ENCODE measurements at regions not wholly inside any gene's neighbourhood (a gene's known extent, or its start where the extent isn't known, plus 50 kb on each side); places are given as distances from the start of the nearest gene placed in this dataset.
"Not testable (repeated sequence)": the region's sequence is repeated elsewhere in the genome, so short reads cannot be mapped to it uniquely, and the experiment has no call there.

GRCh38 chr7:146057958-146058357 is 58.6 kb upstream of the CNTNAP2 start:
- no peak for DNase-seq

GRCh38 chr7:146054909-146055308 is 61.7 kb upstream of the CNTNAP2 start:
- no peak for DNase-seq

GRCh38 chr7:146053492-146053891 is 63.1 kb upstream of the CNTNAP2 start:
- DNase-seq, result no peak

GRCh38 chr7:146043310-146043709 is 73.3 kb upstream of the CNTNAP2 start:
- not testable (repeated sequence) for DNase-seq

- DNase-seq, result no peak
Measured at GRCh38 chr7:146028251-146028750, 88.3 kb upstream of the CNTNAP2 start.

- DNase-seq, result no peak
Measured at GRCh38 chr7:146027243-146027642, 89.4 kb upstream of the CNTNAP2 start.

GRCh38 chr7:146022776-146023175 is 93.8 kb upstream of the CNTNAP2 start:
- no peak for DNase-seq

GRCh38 chr7:146019041-146020004 is 97.3 kb upstream of the CNTNAP2 start:
- not testable (repeated sequence) for DNase-seq

- not testable (repeated sequence) for DNase-seq
Measured at GRCh38 chr7:146017366-146017765, 99.2 kb upstream of the CNTNAP2 start.

- DNase-seq, result not testable (repeated sequence)
Measured at GRCh38 chr7:146014154-146014553, 102.4 kb upstream of the CNTNAP2 start.

- DNase-seq, result no peak
Measured at GRCh38 chr7:146008293-146008692, 108.3 kb upstream of the CNTNAP2 start.

- no peak for DNase-seq
Measured at GRCh38 chr7:146004805-146005204, 111.8 kb upstream of the CNTNAP2 start.

- DNase-seq, result no peak
Measured at GRCh38 chr7:146002431-146003078, 114.0 kb upstream of the CNTNAP2 start.

GRCh38 chr7:146002008-146002407 is 114.6 kb upstream of the CNTNAP2 start:
- no peak for DNase-seq

- no peak for DNase-seq
Measured at GRCh38 chr7:146000882-146001281, 115.7 kb upstream of the CNTNAP2 start.

- DNase-seq, result no peak
Measured at GRCh38 chr7:145989469-145989868, 127.1 kb upstream of the CNTNAP2 start.

GRCh38 chr7:145986248-145986874 is 130.2 kb upstream of the CNTNAP2 start:
- no peak for DNase-seq

GRCh38 chr7:145978769-145979168 is 137.8 kb upstream of the CNTNAP2 start:
- DNase-seq, result peak; percentile 67

GRCh38 chr7:145959981-145960380 is 156.6 kb upstream of the CNTNAP2 start:
- no peak for DNase-seq

GRCh38 chr7:145957160-145957890 is 159.3 kb upstream of the CNTNAP2 start:
- no peak for DNase-seq

- no peak for DNase-seq
Measured at GRCh38 chr7:145951566-145951965, 165.0 kb upstream of the CNTNAP2 start.

GRCh38 chr7:145928937-145929336 is 187.7 kb upstream of the CNTNAP2 start:
- no peak for DNase-seq

GRCh38 chr7:145919712-145920111 is 196.9 kb upstream of the CNTNAP2 start:
- DNase-seq, result no peak
